Fibroblast of the aortic adventitia (primary cell): ENCODE measurements at regions not wholly inside any gene's neighbourhood (a gene's known extent, or its start where the extent isn't known, plus 50 kb on each side); places are given as distances from the start of the nearest gene placed in this dataset.
"Not testable (repeated sequence)": the region's sequence is repeated elsewhere in the genome, so short reads cannot be mapped to it uniquely, and the experiment has no call there.

Source experiments
- DNase-seq: peaks from one replicate; pipeline ENCODE4 v3.0.0-alpha.2; 2010; ENCODE audit warnings: low read depth
- H3K4me3 ChIP-seq: 2 replicates; pipeline ENCODE4 v1.5.1; 2011; ENCODE audit warnings: low read depth, mild to moderate bottlenecking, control low read depth, low read length, moderate library complexity
- TF ChIP-seq, protein P1 (sequence below): IDR thresholded peaks from 2 replicates; pipeline ENCODE4 v1.5.1; 2011; ENCODE audit warnings: mild to moderate bottlenecking, low read length, control low read depth, inconsistent platforms; ENCODE audit not compliant: insufficient read depth

DNA sequence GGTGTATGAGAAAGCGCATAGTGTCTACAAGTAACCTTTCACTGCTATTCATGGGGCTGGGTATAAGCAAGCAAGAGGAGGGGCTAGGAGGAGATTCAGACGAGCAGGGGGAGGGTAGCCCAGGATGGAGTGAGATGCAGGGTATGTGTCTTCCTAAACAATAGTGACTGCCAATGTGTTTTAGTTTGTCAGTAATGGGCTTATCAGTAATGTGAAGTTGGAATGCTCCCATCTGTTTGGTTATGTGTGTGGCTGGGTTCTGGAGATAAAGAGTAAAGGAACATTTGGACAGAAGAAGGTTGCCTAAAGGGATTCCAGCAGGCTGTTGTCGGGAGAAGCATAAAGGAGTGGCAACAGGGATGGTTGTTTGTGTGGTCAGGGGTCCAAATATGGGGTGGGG is 62.7 kb upstream of the EZR start:
- H3K4me3 ChIP-seq, DNase-seq: not testable (repeated sequence)

DNA sequence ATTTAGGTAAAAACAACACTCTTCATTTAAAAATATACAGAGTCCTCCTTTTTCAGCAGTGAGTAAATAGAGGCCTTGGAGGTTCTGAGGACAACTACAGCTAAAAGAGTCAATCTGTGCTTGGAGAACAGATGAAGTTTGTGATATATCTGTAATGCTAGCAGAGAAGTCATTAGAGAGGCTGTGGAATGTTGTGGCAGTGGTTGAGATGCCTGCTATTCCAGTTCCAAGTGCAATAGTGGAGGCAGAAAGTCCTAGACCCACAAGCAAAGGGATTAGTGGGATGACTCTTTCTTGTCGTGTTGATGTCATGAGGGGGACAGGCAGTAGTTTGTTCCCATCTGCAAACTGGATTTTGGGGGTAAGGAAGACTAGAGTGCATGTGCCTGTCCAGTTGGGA is 62.1 kb upstream of the EZR start:
- DNase-seq, H3K4me3 ChIP-seq: not testable (repeated sequence)

DNA sequence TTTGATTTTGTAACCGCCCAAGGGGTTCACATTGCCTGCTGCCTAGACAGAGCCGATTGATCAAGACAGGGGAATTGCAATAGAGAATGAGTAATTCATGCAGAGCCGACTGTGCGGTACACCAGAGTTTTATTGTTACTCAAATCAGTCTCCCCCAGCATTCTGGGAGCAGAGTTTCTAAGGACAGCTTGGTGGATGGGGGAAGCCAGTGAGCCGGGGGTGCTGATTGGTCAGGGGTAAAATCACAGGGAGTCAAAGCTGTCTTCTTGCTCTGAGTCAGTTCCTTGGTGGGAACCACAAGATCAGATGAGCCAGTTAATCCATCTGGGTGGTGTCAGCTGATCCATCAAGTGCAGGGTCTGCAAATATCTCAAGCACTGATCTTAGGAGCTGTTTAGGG is 60.0 kb upstream of the EZR start:
- DNase-seq, result no peak
- H3K4me3 ChIP-seq, result no peak overlapping the region
- TF ChIP-seq, protein P1, sequence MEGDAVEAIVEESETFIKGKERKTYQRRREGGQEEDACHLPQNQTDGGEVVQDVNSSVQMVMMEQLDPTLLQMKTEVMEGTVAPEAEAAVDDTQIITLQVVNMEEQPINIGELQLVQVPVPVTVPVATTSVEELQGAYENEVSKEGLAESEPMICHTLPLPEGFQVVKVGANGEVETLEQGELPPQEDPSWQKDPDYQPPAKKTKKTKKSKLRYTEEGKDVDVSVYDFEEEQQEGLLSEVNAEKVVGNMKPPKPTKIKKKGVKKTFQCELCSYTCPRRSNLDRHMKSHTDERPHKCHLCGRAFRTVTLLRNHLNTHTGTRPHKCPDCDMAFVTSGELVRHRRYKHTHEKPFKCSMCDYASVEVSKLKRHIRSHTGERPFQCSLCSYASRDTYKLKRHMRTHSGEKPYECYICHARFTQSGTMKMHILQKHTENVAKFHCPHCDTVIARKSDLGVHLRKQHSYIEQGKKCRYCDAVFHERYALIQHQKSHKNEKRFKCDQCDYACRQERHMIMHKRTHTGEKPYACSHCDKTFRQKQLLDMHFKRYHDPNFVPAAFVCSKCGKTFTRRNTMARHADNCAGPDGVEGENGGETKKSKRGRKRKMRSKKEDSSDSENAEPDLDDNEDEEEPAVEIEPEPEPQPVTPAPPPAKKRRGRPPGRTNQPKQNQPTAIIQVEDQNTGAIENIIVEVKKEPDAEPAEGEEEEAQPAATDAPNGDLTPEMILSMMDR, result no peak

DNA sequence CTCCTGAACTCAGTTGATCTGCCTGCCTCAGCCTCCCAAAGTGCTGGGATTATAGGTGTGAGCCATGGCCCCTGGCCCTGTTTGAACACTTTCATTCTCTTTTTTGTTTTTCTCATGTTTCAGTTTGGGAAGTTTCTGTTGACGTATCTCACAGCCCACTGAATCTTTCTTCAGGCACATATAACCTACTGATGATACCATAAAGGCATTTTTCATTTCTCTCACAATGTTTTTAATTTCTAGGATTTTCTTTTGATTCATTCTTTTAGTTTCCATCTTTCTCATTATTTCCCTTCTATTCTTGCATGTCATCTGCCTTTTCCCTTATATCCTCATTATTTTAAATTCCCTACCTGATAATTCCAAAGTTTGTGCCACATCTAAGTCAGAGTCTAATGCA is 58.5 kb upstream of the EZR start:
- no peak overlapping the region for H3K4me3 ChIP-seq
- DNase-seq, result no peak
- TF ChIP-seq, protein P1, result no peak

DNA sequence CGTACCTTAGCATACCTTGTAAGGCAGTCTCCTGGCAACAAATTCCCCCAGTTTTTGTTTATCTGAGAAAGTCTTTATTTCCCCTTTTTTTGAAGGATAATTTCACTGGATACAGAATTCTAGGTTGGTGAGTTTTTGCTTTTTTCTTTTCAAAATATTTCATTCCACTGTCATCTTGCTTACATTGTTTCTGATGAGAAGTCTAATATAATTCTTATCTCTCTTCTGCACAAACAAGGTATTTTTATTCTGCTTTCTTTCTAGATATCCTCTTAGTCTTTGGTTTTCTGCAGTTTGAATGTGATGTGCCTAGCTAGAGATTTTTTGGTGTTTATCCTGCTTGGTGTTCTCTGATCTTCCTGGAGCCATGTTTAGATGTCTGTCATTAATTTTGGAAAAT is 57.7 kb upstream of the EZR start:
- no peak for DNase-seq
- no peak overlapping the region for H3K4me3 ChIP-seq
- TF ChIP-seq, protein P1, result no peak

DNA sequence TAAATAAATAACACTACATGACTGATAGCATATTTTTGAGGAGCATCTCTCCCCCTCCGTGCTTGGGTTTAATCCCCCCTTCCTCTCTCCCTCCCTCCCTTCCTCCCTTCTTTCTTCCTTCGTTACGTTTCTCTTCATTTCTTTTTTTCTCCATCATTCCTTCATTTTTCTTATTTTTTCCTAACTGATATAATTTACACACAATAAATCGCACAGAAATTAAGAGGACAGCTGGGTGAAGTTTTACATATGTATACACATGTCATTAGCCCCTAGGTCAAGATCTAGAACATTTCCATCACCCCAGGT is 51.4 kb upstream of the EZR start:
- no peak overlapping the region for H3K4me3 ChIP-seq
- TF ChIP-seq, protein P1, result no peak
- no peak for DNase-seq

DNA sequence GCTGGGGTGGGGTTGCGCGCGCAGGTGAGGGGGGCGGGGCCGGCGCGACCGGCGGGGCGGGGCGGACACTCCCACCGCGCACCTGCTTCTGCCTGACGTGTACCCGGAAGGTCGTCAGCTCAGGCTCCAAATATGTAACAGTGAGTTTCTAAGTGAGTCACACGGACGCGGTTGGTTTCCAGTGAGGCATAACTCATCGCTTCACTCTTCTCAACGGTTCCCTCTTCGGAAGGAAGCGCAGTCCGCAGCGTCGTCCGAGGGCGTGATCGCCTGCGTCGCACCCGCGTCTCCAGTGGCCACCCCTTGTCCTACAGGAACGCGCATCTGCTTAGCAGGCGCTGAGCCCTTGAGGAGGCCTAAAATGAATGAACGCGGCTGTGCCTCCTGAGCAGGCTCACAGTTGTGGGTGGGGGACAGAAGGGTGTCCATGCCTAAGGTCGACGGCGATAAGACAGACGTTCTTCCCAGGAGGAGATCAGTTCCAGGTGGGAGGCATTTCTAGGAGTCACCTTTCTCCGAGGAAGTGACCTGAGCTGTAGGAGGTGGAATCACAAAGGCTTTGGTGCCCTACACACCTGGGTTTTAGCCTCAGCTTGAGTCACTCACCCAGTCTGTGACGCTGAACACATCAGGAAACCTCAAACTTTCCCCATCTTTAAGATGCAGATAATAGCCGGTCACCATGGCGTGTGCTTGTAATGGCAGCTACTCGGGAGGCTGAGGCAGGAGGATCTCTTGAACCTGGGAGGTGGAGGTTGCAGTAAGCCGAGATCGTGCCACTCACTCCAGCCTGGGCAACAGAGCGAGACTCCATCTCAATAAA is 50.9 kb upstream of the EZR start:
- TF ChIP-seq, protein P1, result peak; percentile 18
- peak overlapping the region; percentile 62 for H3K4me3 ChIP-seq
- DNase-seq, result peak; percentile 71

DNA sequence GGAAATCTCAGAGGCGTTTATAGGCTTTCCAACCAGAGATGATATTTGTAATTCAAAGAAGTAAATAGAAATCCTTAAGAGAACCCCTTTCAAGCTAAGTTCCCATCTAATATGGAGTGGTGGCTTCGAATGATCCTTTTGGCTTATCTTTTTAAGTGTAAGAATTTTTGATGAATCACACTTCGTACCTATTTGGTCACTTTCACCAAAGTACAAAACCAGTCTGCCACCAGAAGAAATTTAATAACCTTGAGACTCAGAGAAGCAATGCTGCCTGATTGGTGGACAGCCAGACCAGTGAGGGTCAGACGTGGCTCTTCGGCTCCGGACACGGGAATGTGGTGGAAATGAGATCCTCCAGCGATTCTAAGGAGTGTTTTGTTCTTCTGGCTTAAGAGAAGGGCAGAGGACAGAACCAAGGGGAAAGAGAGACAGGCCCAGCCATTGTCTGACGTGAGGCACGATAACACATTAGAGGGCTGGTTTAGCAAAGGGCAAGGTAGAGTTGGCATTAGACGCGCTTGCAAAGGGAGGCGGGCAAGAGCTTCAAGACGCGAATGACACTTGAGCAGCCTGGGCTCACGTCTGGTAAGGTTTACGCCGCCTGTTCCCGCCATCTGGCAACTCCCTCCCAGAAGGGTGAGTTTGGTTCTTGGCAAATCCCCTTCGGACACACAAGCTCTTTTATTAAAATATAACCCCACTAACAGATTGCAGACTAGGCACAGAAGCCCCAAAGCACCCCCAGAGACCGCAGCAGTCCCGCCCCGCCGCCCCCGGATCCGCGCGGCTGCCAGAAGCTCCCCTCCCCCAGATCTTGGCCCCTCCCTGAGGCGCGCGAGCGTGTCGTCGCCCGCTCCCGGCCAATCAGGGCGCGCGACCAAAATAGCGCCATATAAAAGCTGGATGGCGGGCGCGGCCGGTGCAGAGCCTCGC is 50.0 kb upstream of the EZR start:
- DNase-seq, result peak; percentile 54
- H3K4me3 ChIP-seq, result peak overlapping the region; percentile 62
- TF ChIP-seq, protein P1, result no peak
